IMR-90 (cell line): ENCODE measurements at regions not wholly inside any gene's neighbourhood (a gene's known extent, or its start where the extent isn't known, plus 50 kb on each side); places are given as distances from the start of the nearest gene placed in this dataset.

Experiments used
- ATAC-seq: fragments of 200-7000 bp; cut with Tn5 transposase; 2 replicates; pipeline ENCODE4 v1.9.1; 2020; ENCODE audit warnings: low read depth, mild to moderate bottlenecking, moderate library complexity
- BruUV-seq: library from RNA; stranded (reverse); fragments of 400-500 nt; replicated peaks from 2 replicates; lab custom pipeline; 2021; lab: Mats Ljungman, UMichigan
- CTCF ChIA-PET: fragments of 300-600 bp; formaldehyde crosslinking; extraction: SDS; loops from one replicate; lab custom pipeline; 2021; ENCODE audit warnings: antibody characterized with exemption; lab: Yijun Ruan, JAX
- POLR2A ChIA-PET: fragments of 300-600 bp; sonication (Branson Sonifier 250); formaldehyde crosslinking; loops from one replicate; lab custom pipeline; 2022; ENCODE audit warnings: antibody characterized with exemption; ENCODE audit not compliant: unreplicated experiment; lab: Charles Lee
- DNase-seq: peaks from one replicate; pipeline ENCODE4 v3.0.0; 2013
- H2AFZ ChIP-seq: replicated peaks from 2 replicates; pipeline ENCODE3; 2013; ENCODE audit warnings: low read length, mild to moderate bottlenecking; ENCODE audit not compliant: poor library complexity
- H2AK5ac ChIP-seq: 2 replicates; pipeline ENCODE4 v1.6.1; 2013; ENCODE audit warnings: low read depth, low read length, inconsistent platforms
- H2AK9ac ChIP-seq: replicated peaks from 2 replicates; pipeline ENCODE3; 2013; ENCODE audit warnings: mild to moderate bottlenecking, low read depth, low read length, moderate library complexity; ENCODE audit not compliant: poor library complexity
- H2BK120ac ChIP-seq: 2 replicates; pipeline ENCODE4 v1.6.1; 2013; ENCODE audit warnings: low read depth, low read length, inconsistent platforms
- H2BK15ac ChIP-seq: 3 replicates; pipeline ENCODE4 v1.6.1; 2013; ENCODE audit warnings: low read depth, low read length, inconsistent platforms
- H2BK20ac ChIP-seq: 2 replicates; pipeline ENCODE4 v1.6.1; 2013; ENCODE audit warnings: low read depth, mild to moderate bottlenecking, inconsistent platforms, low read length, moderate library complexity
- H2BK5ac ChIP-seq: 2 replicates; pipeline ENCODE4 v1.6.1; 2013; ENCODE audit warnings: mild to moderate bottlenecking, low read depth, low read length, inconsistent platforms; ENCODE audit not compliant: poor library complexity, severe bottlenecking
- H3K14ac ChIP-seq: replicated peaks from 2 replicates; pipeline ENCODE4 v1.6.1; 2013; ENCODE audit warnings: low read depth, low read length, inconsistent platforms
- H3K18ac ChIP-seq: 2 replicates; pipeline ENCODE4 v1.6.1; 2013; ENCODE audit warnings: low read depth, low read length, control low read depth
- H3K23ac ChIP-seq: 2 replicates; pipeline ENCODE4 v1.6.1; 2013; ENCODE audit warnings: low read depth, low read length, inconsistent platforms
- H3K27ac ChIP-seq: 2 replicates; pipeline ENCODE4 v1.5.1; 2013; ENCODE audit warnings: mild to moderate bottlenecking, control low read depth, low read length; ENCODE audit not compliant: insufficient read depth
- H3K27me3 ChIP-seq: 2 replicates; pipeline ENCODE4 v1.6.1; 2013; ENCODE audit warnings: low read length; ENCODE audit not compliant: control insufficient read depth, insufficient read depth
- H3K36me3 ChIP-seq: 2 replicates; pipeline ENCODE4 v1.6.1; 2013; ENCODE audit warnings: low read length, mixed read lengths; ENCODE audit not compliant: control insufficient read depth, insufficient read depth
- H3K4ac ChIP-seq: 2 replicates; pipeline ENCODE4 v1.6.1; 2013; ENCODE audit warnings: low read depth, low read length, inconsistent platforms
- H3K4me1 ChIP-seq: 2 replicates; pipeline ENCODE4 v1.6.1; 2013; ENCODE audit warnings: low read length, mixed read lengths; ENCODE audit not compliant: control insufficient read depth, insufficient read depth
- H3K4me2 ChIP-seq: 2 replicates; pipeline ENCODE4 v1.6.1; 2013; ENCODE audit warnings: low read depth, mild to moderate bottlenecking, control low read depth, low read length, moderate library complexity
- H3K4me3 ChIP-seq: 2 replicates; pipeline ENCODE4 v1.5.1; 2013; ENCODE audit warnings: low read depth, mild to moderate bottlenecking, control low read depth, low read length, moderate library complexity; ENCODE audit not compliant: insufficient read depth
- H3K56ac ChIP-seq: 2 replicates; pipeline ENCODE4 v1.6.1; 2013; ENCODE audit warnings: low read length, inconsistent platforms; ENCODE audit not compliant: insufficient read depth; ENCODE audit errors: extremely low read depth
- H3K79me1 ChIP-seq, 2 experiments: 2 replicates each; pipeline ENCODE4 v1.6.1; 2013; ENCODE audit warnings: low read length in 2 of 2, inconsistent platforms in 1 of 2, low read depth in 1 of 2
- H3K9ac ChIP-seq: 2 replicates; pipeline ENCODE4 v1.6.1; 2013; ENCODE audit warnings: low read depth, low read length, control low read depth
- H3K9me1 ChIP-seq: 2 replicates; pipeline ENCODE4 v1.6.1; 2013; ENCODE audit warnings: low read length, inconsistent platforms; ENCODE audit not compliant: insufficient read depth
- H3K9me3 ChIP-seq: 2 replicates; pipeline ENCODE4 v1.6.1; 2013; ENCODE audit warnings: low read length; ENCODE audit not compliant: control insufficient read depth, insufficient read depth
- H4K20me1 ChIP-seq: 2 replicates; pipeline ENCODE4 v1.6.1; 2013; ENCODE audit warnings: low read length, inconsistent platforms; ENCODE audit not compliant: insufficient read depth
- H4K5ac ChIP-seq: 2 replicates; pipeline ENCODE4 v1.6.1; 2013; ENCODE audit warnings: mild to moderate bottlenecking, low read depth, low read length, control low read depth
- H4K8ac ChIP-seq, 2 experiments: 2 replicates each; pipeline ENCODE4 v1.6.1; 2013; ENCODE audit warnings: low read depth in 2 of 2, low read length in 2 of 2, control low read depth in 1 of 2, inconsistent platforms in 1 of 2
- H4K91ac ChIP-seq: 2 replicates; pipeline ENCODE4 v1.6.1; 2013; ENCODE audit warnings: low read depth, low read length, inconsistent platforms; ENCODE audit not compliant: insufficient read depth
- BHLHE40 ChIP-seq: fragments of 150-350 bp; IDR thresholded peaks from 2 replicates; pipeline ENCODE4 v1.6.1; 2016; ENCODE audit warnings: mild to moderate bottlenecking, low read depth, low read length
- CHD1 ChIP-seq: IDR thresholded peaks from 2 replicates; pipeline ENCODE4 v1.6.1; 2012; ENCODE audit warnings: low read depth, low read length, improper control_type of control experiment
- CTCF ChIP-seq: conservative IDR thresholded peaks from 2 replicates; pipeline ENCODE4 v1.5.1; 2012; ENCODE audit warnings: mild to moderate bottlenecking, low read depth, low read length, improper control_type of control experiment
- ELK1 ChIP-seq: fragments of 150-350 bp; IDR thresholded peaks from 2 replicates; pipeline ENCODE4 v1.6.1; 2016; ENCODE audit warnings: low read depth, mild to moderate bottlenecking, low read length, moderate library complexity, borderline replicate concordance
- MAFK ChIP-seq: IDR thresholded peaks from 2 replicates; pipeline ENCODE4 v1.6.1; 2012; ENCODE audit warnings: low read depth, low read length, improper control_type of control experiment
- MAZ ChIP-seq: IDR thresholded peaks from 2 replicates; pipeline ENCODE4 v1.6.1; 2012; ENCODE audit warnings: low read depth, mild to moderate bottlenecking, low read length, improper control_type of control experiment, moderate library complexity, borderline replicate concordance
- MXI1 ChIP-seq: IDR thresholded peaks from 2 replicates; pipeline ENCODE4 v1.6.1; 2012; ENCODE audit warnings: low read depth, mild to moderate bottlenecking, low read length, moderate library complexity, borderline replicate concordance
- NFE2L2 ChIP-seq: fragments of 150-350 bp; IDR thresholded peaks from 2 replicates; pipeline ENCODE4 v1.6.1; 2016; ENCODE audit warnings: low read depth, mild to moderate bottlenecking, low read length
- POLR2A ChIP-seq: IDR thresholded peaks from 2 replicates; pipeline ENCODE4 v1.6.1; 2012; ENCODE audit warnings: mild to moderate bottlenecking, low read depth, low read length
- SMC3 ChIP-seq: fragments of 150-350 bp; IDR thresholded peaks from 2 replicates; pipeline ENCODE4 v1.6.1; 2016; ENCODE audit warnings: low read depth, mild to moderate bottlenecking, antibody characterized with exemption, low read length, moderate library complexity
- USF2 ChIP-seq: fragments of 150-350 bp; IDR thresholded peaks from 2 replicates; pipeline ENCODE4 v1.6.1; 2017; ENCODE audit warnings: mild to moderate bottlenecking, antibody characterized with exemption, low read length, low read depth
- WGBS, 2 experiments: methylation state at CpG; one replicate each; pipeline versions ENCODE4 v1.1.5 to v1.1.7; 2013; ENCODE audit warnings: missing lambda C conversion rate in 2 of 2; ENCODE audit not compliant: insufficient read length in 1 of 2; ENCODE audit errors: extremely low coverage in 2 of 2; 5-methylcytosine and 5-hydroxymethylcytosine counted together
- dilution Hi-C: fragments of 300-500 bp; cut with HindIII; formaldehyde crosslinking; loops from one replicate; pipeline ENCODE4 v1.14.3; 2018; ENCODE audit warnings: low sequenced_read_pairs; ENCODE audit not compliant: unreplicated experiment
- in situ Hi-C: fragments of 300-500 bp; cut with MboI; formaldehyde crosslinking; loops from 3 replicates; pipeline ENCODE4 v1.14.3; 2019; ENCODE audit warnings: low sequenced_read_pairs, inconsistent platforms, mixed read lengths
- intact Hi-C: fragments of 100-400 bp; cut with micrococcal nuclease; formaldehyde crosslinking; loops from 2 replicates; pipeline ENCODE4 v1.10.0; 2022

GRCh38 chr15:95987299-95987698 is 343.2 kb upstream of the NR2F2 start:
- WGBS, 2 experiments = no CpG with 5 or more reads among the region's 4 CpGs
- Histone ChIP-seq H2AFZ (no peak overlapping the region), H3K27ac (no peak overlapping the region), H3K4ac (no peak overlapping the region), H3K56ac (no peak overlapping the region), H2BK20ac (no peak overlapping the region), H4K91ac (no peak overlapping the region), H2BK5ac (no peak overlapping the region), H2BK120ac (no peak overlapping the region), H3K4me1 (peaks cover 5% of the 10 kb centered on the region), H3K23ac (no peak overlapping the region), H3K27me3 (no peaks in the 10 kb centered on the region; the same call in 1 of the 2 replicates), H3K4me3 (no peak overlapping the region), H4K5ac (no peak overlapping the region), H3K9me3 (no peaks in the 10 kb centered on the region), H2AK9ac (no peak overlapping the region), H2BK15ac (no peak overlapping the region), H3K9ac (no peak overlapping the region), H3K18ac (no peak overlapping the region), H3K9me1 (no peaks in the 10 kb centered on the region), H3K79me1 (no peaks in the 10 kb centered on the region), H3K36me3 (no peaks in the 10 kb centered on the region), H2AK5ac (no peak overlapping the region), H4K20me1 (no peaks in the 10 kb centered on the region), H3K4me2 (no peak overlapping the region), H3K14ac (no peak overlapping the region), H4K8ac (no peak overlapping the region)
- no TSS peak for BruUV-seq
- no peak for DNase-seq
- in situ Hi-C loops = no loop called here
- dilution Hi-C loops = no loop called here
- ChIA-PET CTCF (no interaction called here), POLR2A (interaction anchor here (0.5 kb wide), 1 partner anchor 353 kb away, joined by 3 read pairs; no protein-coding TSS in a partner anchor)
- TF ChIP-seq MAZ = no peak
- no peak for TF ChIP-seq ELK1
- no peak for TF ChIP-seq BHLHE40
- TF ChIP-seq CTCF = no peak
- no peak for TF ChIP-seq USF2
- no peak for TF ChIP-seq CHD1
- no peak for TF ChIP-seq NFE2L2
- no peak for TF ChIP-seq MAFK
- no peak for TF ChIP-seq POLR2A
- TF ChIP-seq MXI1 = no peak
- TF ChIP-seq SMC3 = no peak
- no peak for ATAC-seq
- intact Hi-C loops = loop anchor here (5.0 kb wide), 1 partner anchor 340 kb away; no protein-coding TSS in a partner anchor
